ENCODE measurements at regions not wholly inside any gene's neighbourhood (a gene's known extent, or its start where the extent isn't known, plus 50 kb on each side); places are given as distances from the start of the nearest gene placed in this dataset.

GRCh38 chr5:2511126-2511525 lies 240.4 kb downstream of the IRX2 start:
- H3K4me3 ChIP-seq (ENCODE audit: low read length) = no peak overlapping the region
- TF ChIP-seq SMC3 (conservative IDR thresholded peaks at IDR 0.05; ENCODE audit: poor library complexity) (no peak), EZH2 (IDR thresholded peaks at IDR 0.05; ENCODE audit: borderline replicate concordance, insufficient read depth, low read length, poor library complexity, severe bottlenecking) (no peak), RAD21 (conservative IDR thresholded peaks at IDR 0.05) (no peak), TAF1 (IDR thresholded peaks at IDR 0.05; ENCODE audit: low read depth) (no peak), MXI1 (conservative IDR thresholded peaks at IDR 0.05; ENCODE audit: poor library complexity, severe bottlenecking) (no peak), EP300 (conservative IDR thresholded peaks at IDR 0.05; ENCODE audit: poor library complexity, severe bottlenecking) (no peak), POLR2AphosphoS5 (IDR thresholded peaks at IDR 0.05) (no peak), REST (IDR thresholded peaks at IDR 0.05; ENCODE audit: borderline replicate concordance) (no peak), CTCF (IDR thresholded peaks at IDR 0.05; ENCODE audit: poor library complexity, severe bottlenecking) (no peak)

GRCh38 chr5:2509527-2509926 lies 241.9 kb downstream of the IRX2 start:
- H3K27me3 ChIP-seq (ENCODE audit: insufficient read depth, low read depth, low read length) = no peaks in the 10 kb centered on the region
- no peaks in the 10 kb centered on the region for H3K79me2 ChIP-seq (replicated peaks; ENCODE audit: insufficient read depth, low read length)
- H3K4me3 ChIP-seq (ENCODE audit: low read length) = no peak overlapping the region
- H3F3A ChIP-seq (ENCODE audit: insufficient read depth, low read length, poor library complexity, severe bottlenecking) = no peaks in the 10 kb centered on the region
- H3K36me3 ChIP-seq (ENCODE audit: insufficient read depth, low read length) = no peaks in the 10 kb centered on the region
- H2AFZ ChIP-seq (ENCODE audit: low read depth, low read length) = no peak overlapping the region
- no peak overlapping the region for H3K9ac ChIP-seq (ENCODE audit: low read length)
- no peaks in the 10 kb centered on the region for H3K9me3 ChIP-seq (ENCODE audit: low read length)
- no peak for TF ChIP-seq EP300 (conservative IDR thresholded peaks at IDR 0.05; ENCODE audit: poor library complexity, severe bottlenecking)
- no peak for TF ChIP-seq CTCF (IDR thresholded peaks at IDR 0.05; ENCODE audit: poor library complexity, severe bottlenecking)
- TF ChIP-seq REST (IDR thresholded peaks at IDR 0.05; ENCODE audit: borderline replicate concordance) = no peak
- no peak for TF ChIP-seq MXI1 (conservative IDR thresholded peaks at IDR 0.05; ENCODE audit: poor library complexity, severe bottlenecking)
- TF ChIP-seq POLR2AphosphoS5 (IDR thresholded peaks at IDR 0.05) = no peak
- TF ChIP-seq RAD21 (conservative IDR thresholded peaks at IDR 0.05) = no peak
- no peak for TF ChIP-seq EZH2 (IDR thresholded peaks at IDR 0.05; ENCODE audit: borderline replicate concordance, insufficient read depth, low read length, poor library complexity, severe bottlenecking)
- TF ChIP-seq TAF1 (IDR thresholded peaks at IDR 0.05; ENCODE audit: low read depth) = no peak
- TF ChIP-seq SMC3 (conservative IDR thresholded peaks at IDR 0.05; ENCODE audit: poor library complexity) = no peak
- H3K27ac ChIP-seq (ENCODE audit: low read length) = no peak overlapping the region
- no peak overlapping the region for H3K4me2 ChIP-seq (ENCODE audit: low read length)
- H4K20me1 ChIP-seq (ENCODE audit: insufficient read depth) = no peaks in the 10 kb centered on the region
- no peaks in the 10 kb centered on the region for H3K9me2 ChIP-seq (ENCODE audit: insufficient read depth, low read length)

More at GRCh38 chr5:2511126-2511525, 240.4 kb downstream of the IRX2 start:
- Histone ChIP-seq H3K27me3 (ENCODE audit: insufficient read depth, low read depth, low read length) (no peaks in the 10 kb centered on the region), H4K20me1 (ENCODE audit: insufficient read depth) (no peaks in the 10 kb centered on the region), H3K79me2 (replicated peaks; ENCODE audit: insufficient read depth, low read length) (no peaks in the 10 kb centered on the region), H3K27ac (ENCODE audit: low read length) (no peak overlapping the region), H3K9me3 (ENCODE audit: low read length) (no peaks in the 10 kb centered on the region), H3K36me3 (ENCODE audit: insufficient read depth, low read length) (no peaks in the 10 kb centered on the region), H3K4me2 (ENCODE audit: low read length) (no peak overlapping the region), H3K9me2 (ENCODE audit: insufficient read depth, low read length) (no peaks in the 10 kb centered on the region), H2AFZ (ENCODE audit: low read depth, low read length) (no peak overlapping the region), H3F3A (ENCODE audit: insufficient read depth, low read length, poor library complexity, severe bottlenecking) (no peaks in the 10 kb centered on the region), H3K9ac (ENCODE audit: low read length) (no peak overlapping the region)

All from neural cell (in vitro differentiated cells).